Activated naive CD4-positive, alpha-beta T cell treated with anti-CD3 and anti-CD28 coated beads, Interleukin-2, amount 10 ng/mL, durations not matched to agents 7 days and 5 days (primary cell): ENCODE measurements at regions not wholly inside any gene's neighbourhood (a gene's known extent, or its start where the extent isn't known, plus 50 kb on each side); places are given as distances from the start of the nearest gene placed in this dataset.

Experiments
- CTCF ChIA-PET: fragments of 350-600 bp; sonication (Branson Sonifier 250); formaldehyde crosslinking; loops from one replicate; lab custom pipeline; 2021; ENCODE audit warnings: antibody characterized with exemption; lab: Charles Lee
- DNase-seq: peaks from one replicate; pipeline ENCODE4 v3.0.0-alpha.2; 2020
- H3K27ac Mint-ChIP-seq: one replicate; pipeline ENCODE4 v1.8.0; 2021; ENCODE audit warnings: mild to moderate bottlenecking, moderate library complexity, mixed read lengths
- H3K27me3 Mint-ChIP-seq: one replicate; pipeline ENCODE4 v1.8.0; 2021; ENCODE audit warnings: mild to moderate bottlenecking, mixed read lengths
- H3K36me3 Mint-ChIP-seq: one replicate; pipeline ENCODE4 v1.8.0; 2021; ENCODE audit warnings: mixed read lengths
- H3K4me1 Mint-ChIP-seq: one replicate; pipeline ENCODE4 v1.8.0; 2021; ENCODE audit warnings: mixed read lengths
- H3K4me3 Mint-ChIP-seq: one replicate; pipeline ENCODE4 v1.8.0; 2021; ENCODE audit warnings: mild to moderate bottlenecking, moderate library complexity, mixed read lengths
- H3K9me3 Mint-ChIP-seq: one replicate; pipeline ENCODE4 v1.8.0; 2021; ENCODE audit warnings: mixed read lengths

DNA sequence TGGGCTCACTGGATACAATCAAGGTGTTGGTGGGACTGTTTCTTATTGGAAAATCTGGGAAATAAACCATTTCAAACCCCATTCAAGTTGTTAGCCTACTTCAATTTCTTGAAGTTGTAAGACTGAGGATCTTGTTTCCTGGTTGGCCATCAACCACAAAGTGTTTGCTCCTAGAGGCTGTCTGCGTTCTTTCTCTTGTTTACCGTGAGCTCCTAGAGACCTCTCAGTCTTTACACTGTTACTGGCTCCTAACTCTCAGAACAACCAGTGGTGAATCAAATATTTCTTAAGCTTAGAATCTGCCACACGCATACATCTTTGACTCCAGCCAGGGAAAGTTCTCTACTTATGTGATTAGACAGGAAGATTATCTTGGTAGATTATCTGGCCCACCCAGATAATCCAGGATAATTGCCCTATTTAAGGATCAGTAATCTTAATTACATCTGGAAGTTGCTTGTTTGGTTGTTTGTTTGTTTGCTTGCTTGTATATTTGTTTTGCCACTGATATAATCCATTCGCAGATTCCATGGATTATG lies 798.7 kb downstream of the IPMK start:
- H3K27ac Mint-ChIP-seq = no peak overlapping the region
- H3K27me3 Mint-ChIP-seq = no peaks in the 10 kb centered on the region
- no peaks in the 10 kb centered on the region for H3K4me1 Mint-ChIP-seq
- H3K4me3 Mint-ChIP-seq = no peak overlapping the region
- no peak for DNase-seq
- peaks cover 3% of the 10 kb centered on the region for H3K9me3 Mint-ChIP-seq
- CTCF ChIA-PET = interaction anchor here (0.6 kb wide), 1 partner anchor 102 kb away, joined by 4 read pairs; no protein-coding TSS in a partner anchor
- H3K36me3 Mint-ChIP-seq = no peaks in the 10 kb centered on the region

DNA sequence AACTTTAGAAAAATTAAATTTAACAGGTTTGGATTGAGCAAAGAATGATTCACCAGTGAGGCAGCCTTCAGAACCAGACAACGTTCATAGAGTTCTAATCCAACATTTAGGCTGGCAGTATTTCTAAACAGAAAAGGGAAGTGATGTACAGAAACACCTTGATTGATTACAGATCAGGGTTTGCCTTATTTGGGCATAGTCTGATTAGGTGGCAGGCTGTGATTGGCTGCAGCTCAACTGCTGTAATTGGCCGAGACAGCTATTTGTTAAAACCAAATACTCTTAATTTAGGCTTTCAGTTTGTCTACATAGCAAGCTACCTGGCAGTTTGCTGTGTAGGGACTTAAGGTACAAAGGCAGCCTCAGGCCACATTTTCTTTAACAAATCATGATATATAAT lies 802.5 kb downstream of the IPMK start:
- Mint-ChIP-seq H3K4me1 (no peaks in the 10 kb centered on the region), H3K9me3 (peaks cover 3% of the 10 kb centered on the region), H3K27ac (no peak overlapping the region), H3K4me3 (no peak overlapping the region), H3K36me3 (no peaks in the 10 kb centered on the region), H3K27me3 (no peaks in the 10 kb centered on the region)
- CTCF ChIA-PET = no interaction called here
- DNase-seq = no peak

DNA sequence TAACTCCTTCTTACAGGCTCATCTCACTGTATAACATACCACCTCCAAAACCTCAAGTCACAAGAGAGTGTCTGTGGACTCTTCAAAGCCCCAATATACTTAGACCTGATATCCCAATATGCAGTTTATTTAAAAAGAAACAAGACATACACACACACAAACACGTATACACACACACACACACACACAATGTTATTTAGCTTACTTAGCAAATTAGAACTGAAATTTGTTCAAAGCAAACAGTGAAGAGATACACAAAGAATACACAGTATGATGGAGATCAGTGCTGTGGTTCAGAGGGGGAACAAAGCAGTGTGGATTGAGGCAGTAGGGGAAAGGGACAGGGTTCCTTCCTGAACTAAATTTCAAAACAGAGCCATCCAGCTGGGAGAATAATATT lies 807.2 kb downstream of the IPMK start:
- Mint-ChIP-seq H3K9me3 (no peaks in the 10 kb centered on the region), H3K4me3 (no peak overlapping the region), H3K4me1 (no peaks in the 10 kb centered on the region), H3K27me3 (no peaks in the 10 kb centered on the region), H3K36me3 (no peaks in the 10 kb centered on the region), H3K27ac (no peak overlapping the region)
- CTCF ChIA-PET = no interaction called here
- DNase-seq = no peak

GRCh38 chr10:57457972-57458512 lies 809.7 kb downstream of the IPMK start:
- no peak overlapping the region for H3K4me3 Mint-ChIP-seq
- no peaks in the 10 kb centered on the region for H3K9me3 Mint-ChIP-seq
- H3K36me3 Mint-ChIP-seq = no peaks in the 10 kb centered on the region
- CTCF ChIA-PET = no interaction called here
- no peak overlapping the region for H3K27ac Mint-ChIP-seq
- no peak for DNase-seq
- H3K27me3 Mint-ChIP-seq = no peaks in the 10 kb centered on the region
- H3K4me1 Mint-ChIP-seq = no peaks in the 10 kb centered on the region

- Mint-ChIP-seq H3K4me1 (no peaks in the 10 kb centered on the region), H3K27ac (no peak overlapping the region), H3K9me3 (no peaks in the 10 kb centered on the region), H3K36me3 (no peaks in the 10 kb centered on the region), H3K4me3 (no peak overlapping the region), H3K27me3 (no peaks in the 10 kb centered on the region)
- CTCF ChIA-PET = no interaction called here
- DNase-seq = no peak
Observed at GRCh38 chr10:57430376-57430775, 837.3 kb downstream of the IPMK start.

GRCh38 chr10:57420881-57421280 lies 846.8 kb downstream of the IPMK start:
- no peak for DNase-seq
- Mint-ChIP-seq H3K4me1 (no peaks in the 10 kb centered on the region), H3K27me3 (no peaks in the 10 kb centered on the region), H3K4me3 (no peak overlapping the region), H3K36me3 (no peaks in the 10 kb centered on the region), H3K9me3 (peaks cover 3% of the 10 kb centered on the region), H3K27ac (no peak overlapping the region)
- CTCF ChIA-PET = no interaction called here

- CTCF ChIA-PET = no interaction called here
- no peak for DNase-seq
- H3K4me3 Mint-ChIP-seq = no peak overlapping the region
- peaks cover 3% of the 10 kb centered on the region for H3K9me3 Mint-ChIP-seq
- H3K27ac Mint-ChIP-seq = no peak overlapping the region
- H3K4me1 Mint-ChIP-seq = no peaks in the 10 kb centered on the region
- H3K27me3 Mint-ChIP-seq = no peaks in the 10 kb centered on the region
- no peaks in the 10 kb centered on the region for H3K36me3 Mint-ChIP-seq
Observed at GRCh38 chr10:57418476-57418875, 849.2 kb downstream of the IPMK start.

DNA sequence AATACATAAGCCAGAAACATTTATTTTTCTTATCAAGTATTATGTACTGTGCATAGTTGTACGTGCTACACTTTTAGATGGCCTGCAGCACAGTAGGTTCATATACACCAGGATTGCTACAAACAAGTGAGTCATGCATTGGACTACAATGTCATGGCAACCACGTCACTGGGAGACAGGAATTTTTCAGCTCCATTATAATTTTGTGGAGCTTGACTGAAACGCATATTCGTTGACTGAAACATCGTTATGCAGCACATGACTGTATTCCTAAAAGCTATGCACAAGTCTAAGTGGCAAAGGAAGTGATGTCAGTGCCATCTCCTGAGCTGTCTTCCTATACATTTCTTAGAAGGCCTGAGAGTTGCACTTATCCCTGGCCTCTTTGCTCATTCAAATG lies 871.8 kb downstream of the IPMK start:
- Mint-ChIP-seq H3K27ac (no peak overlapping the region), H3K36me3 (no peaks in the 10 kb centered on the region), H3K9me3 (no peaks in the 10 kb centered on the region), H3K4me1 (no peaks in the 10 kb centered on the region), H3K27me3 (no peaks in the 10 kb centered on the region), H3K4me3 (no peak overlapping the region)
- no peak for DNase-seq
- CTCF ChIA-PET = no interaction called here

DNA sequence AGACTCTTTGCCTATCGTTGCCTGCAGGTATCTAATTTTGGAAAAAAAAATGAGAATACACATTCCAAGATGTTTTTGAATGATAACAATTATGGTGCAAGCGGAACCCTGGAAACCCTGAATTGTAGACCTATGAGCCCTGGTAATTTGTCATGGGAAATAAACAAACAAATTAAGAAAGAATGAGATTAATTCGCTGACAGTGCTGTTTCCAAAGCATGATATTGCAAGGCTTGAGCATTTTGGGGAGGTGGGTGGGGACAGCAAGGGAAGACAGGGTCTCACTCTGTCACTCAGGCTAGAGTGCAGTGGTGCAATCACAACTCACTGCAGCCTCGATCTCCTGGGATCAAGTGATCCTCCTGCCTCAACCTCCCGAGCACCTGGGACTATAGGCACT lies 900.3 kb downstream of the IPMK start:
- Mint-ChIP-seq H3K4me3 (no peak overlapping the region), H3K27me3 (no peaks in the 10 kb centered on the region), H3K27ac (no peak overlapping the region), H3K9me3 (peaks cover 3% of the 10 kb centered on the region), H3K36me3 (no peaks in the 10 kb centered on the region), H3K4me1 (no peaks in the 10 kb centered on the region)
- no peak for DNase-seq
- CTCF ChIA-PET = no interaction called here

DNA sequence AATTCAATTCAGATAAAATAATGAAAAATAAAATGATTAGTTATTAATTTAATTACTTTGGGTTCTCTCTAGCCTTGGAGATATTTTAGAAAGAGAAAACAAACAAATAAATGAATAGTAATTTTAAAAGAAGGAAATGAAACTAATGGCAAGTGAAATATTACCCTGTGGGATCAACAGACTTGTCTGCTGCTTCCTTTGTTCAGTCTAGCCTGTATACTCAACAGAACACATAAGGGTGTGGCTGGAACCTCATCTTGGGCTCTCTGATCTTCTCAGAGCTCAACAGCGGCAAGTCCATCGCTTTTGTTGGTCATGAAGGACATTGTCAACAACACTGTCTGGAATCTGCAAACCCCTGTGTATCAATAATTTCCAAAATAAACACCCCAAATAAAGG lies 904.9 kb downstream of the IPMK start:
- Mint-ChIP-seq H3K27ac (no peak overlapping the region), H3K27me3 (no peaks in the 10 kb centered on the region), H3K4me1 (no peaks in the 10 kb centered on the region), H3K4me3 (no peak overlapping the region), H3K36me3 (no peaks in the 10 kb centered on the region), H3K9me3 (no peaks in the 10 kb centered on the region)
- CTCF ChIA-PET = no interaction called here
- no peak for DNase-seq

DNA sequence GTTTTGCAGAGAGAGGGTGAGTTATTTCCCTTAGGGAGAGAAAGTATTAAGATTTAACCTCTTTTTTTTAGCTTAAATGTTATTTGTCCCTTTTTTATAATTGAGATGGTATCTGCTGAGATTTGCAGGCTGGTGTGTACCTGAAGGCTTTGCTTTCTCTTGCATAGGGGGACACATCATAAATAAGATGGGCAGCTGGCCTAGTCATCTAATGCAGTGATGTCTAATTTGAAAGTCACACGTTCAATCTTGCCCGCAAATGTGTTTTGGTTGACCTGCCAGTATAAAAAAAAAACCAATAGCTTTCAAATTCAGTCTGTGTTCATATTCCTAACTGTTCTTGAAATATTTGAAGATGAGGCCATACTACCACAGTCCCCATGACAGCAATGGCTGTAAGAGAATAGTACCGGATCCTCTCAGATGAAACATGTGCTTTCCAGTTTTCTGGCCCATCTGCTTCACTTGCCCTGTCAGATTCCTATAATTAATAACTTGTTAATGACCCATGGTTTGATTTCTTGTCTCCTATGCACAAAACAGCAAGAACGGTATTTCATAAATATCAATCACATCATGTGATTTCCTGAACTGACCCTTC lies 914.2 kb downstream of the IPMK start:
- CTCF ChIA-PET = no interaction called here

GRCh38 chr10:57351076-57351475 lies 916.6 kb downstream of the IPMK start:
- Mint-ChIP-seq H3K27ac (no peak overlapping the region), H3K4me1 (no peaks in the 10 kb centered on the region), H3K36me3 (no peaks in the 10 kb centered on the region), H3K4me3 (no peak overlapping the region), H3K27me3 (no peaks in the 10 kb centered on the region), H3K9me3 (peaks cover 6% of the 10 kb centered on the region)
- CTCF ChIA-PET = no interaction called here
- no peak for DNase-seq

More for the DNA sequence above, 914.2 kb downstream of the IPMK start:
- no peaks in the 10 kb centered on the region for H3K36me3 Mint-ChIP-seq
- DNase-seq = no peak
- H3K4me3 Mint-ChIP-seq = no peak overlapping the region
- no peaks in the 10 kb centered on the region for H3K9me3 Mint-ChIP-seq
- no peaks in the 10 kb centered on the region for H3K4me1 Mint-ChIP-seq
- H3K27me3 Mint-ChIP-seq = no peaks in the 10 kb centered on the region
- H3K27ac Mint-ChIP-seq = no peak overlapping the region

DNA sequence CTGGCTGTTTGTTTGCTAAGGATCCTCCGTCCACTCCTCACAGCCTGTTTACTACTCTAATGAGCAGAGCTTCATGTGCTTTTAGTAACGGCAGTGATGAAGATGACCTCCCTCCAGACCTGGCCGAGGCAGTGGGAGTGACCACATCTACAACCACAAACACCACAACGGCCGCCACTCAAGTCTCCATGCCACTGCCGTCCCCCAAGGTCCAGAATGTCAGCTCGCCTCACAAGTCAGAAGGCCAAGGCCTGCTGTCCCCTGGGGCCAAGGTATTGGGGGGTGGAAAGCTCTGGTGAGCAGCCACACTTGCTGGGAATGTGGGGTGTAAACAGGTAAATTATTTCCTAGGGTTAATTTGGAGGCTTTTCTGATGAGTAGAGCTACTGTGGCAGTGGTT lies 926.4 kb downstream of the IPMK start:
- Mint-ChIP-seq H3K4me1 (no peaks in the 10 kb centered on the region), H3K27me3 (no peaks in the 10 kb centered on the region), H3K27ac (no peak overlapping the region), H3K36me3 (no peaks in the 10 kb centered on the region), H3K4me3 (no peak overlapping the region), H3K9me3 (peaks cover 14% of the 10 kb centered on the region)
- no peak for DNase-seq
- CTCF ChIA-PET = no interaction called here

DNA sequence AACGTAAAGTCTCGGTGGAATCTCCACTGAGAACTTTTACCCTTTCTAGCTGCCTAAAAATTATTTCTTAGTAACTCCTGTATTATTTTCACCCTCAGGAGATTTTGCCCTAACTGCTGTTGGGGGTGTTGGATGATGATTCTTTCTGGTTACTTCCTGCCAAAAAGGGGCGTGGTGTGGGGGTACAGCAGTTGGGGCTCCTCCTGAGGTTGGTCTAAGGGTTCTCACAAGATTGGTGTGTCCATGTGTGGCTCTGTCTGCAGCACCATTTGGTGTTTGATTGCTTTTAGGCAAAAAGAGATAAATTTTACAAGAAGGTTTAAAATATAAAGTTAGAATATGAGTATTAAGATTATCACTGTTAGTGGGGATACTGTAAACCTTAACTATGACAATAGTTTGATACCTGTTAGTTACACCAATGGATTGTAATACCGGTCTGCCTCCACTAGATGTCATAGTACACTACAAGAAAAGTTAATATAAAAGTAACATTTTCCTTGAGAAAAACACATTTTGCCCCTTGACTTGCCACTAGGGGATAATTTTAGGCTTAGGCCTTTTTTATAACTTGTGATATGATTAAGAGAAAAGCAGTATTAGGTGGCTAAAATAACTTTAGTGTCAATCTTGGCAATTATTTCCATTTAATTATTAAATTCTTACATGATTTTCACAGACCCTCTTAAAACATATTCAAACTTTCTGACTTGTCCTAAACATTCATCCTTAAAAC lies 928.7 kb downstream of the IPMK start:
- no peak overlapping the region for H3K27ac Mint-ChIP-seq
- CTCF ChIA-PET = interaction anchor here (1.4 to 1.9 kb wide), 2 partner anchors 11 to 318 kb away, joined by 4 to 7 read pairs; no protein-coding TSS in a partner anchor
- no peaks in the 10 kb centered on the region for H3K4me1 Mint-ChIP-seq
- H3K36me3 Mint-ChIP-seq = no peaks in the 10 kb centered on the region
- DNase-seq = no peak
- peaks cover 11% of the 10 kb centered on the region for H3K9me3 Mint-ChIP-seq
- H3K4me3 Mint-ChIP-seq = no peak overlapping the region
- H3K27me3 Mint-ChIP-seq = no peaks in the 10 kb centered on the region

GRCh38 chr10:57336865-57337264 lies 930.8 kb downstream of the IPMK start:
- Mint-ChIP-seq H3K9me3 (no peaks in the 10 kb centered on the region), H3K4me3 (no peak overlapping the region), H3K27me3 (no peaks in the 10 kb centered on the region), H3K27ac (no peak overlapping the region), H3K36me3 (no peaks in the 10 kb centered on the region), H3K4me1 (no peaks in the 10 kb centered on the region)
- no peak for DNase-seq
- CTCF ChIA-PET = interaction anchor here (1.4 kb wide), 1 partner anchor 817 kb away, joined by 6 read pairs; no protein-coding TSS in a partner anchor
